ENCODE measurements at regions not wholly inside any gene's neighbourhood (a gene's known extent, or its start where the extent isn't known, plus 50 kb on each side); places are given as distances from the start of the nearest gene placed in this dataset.

DNA sequence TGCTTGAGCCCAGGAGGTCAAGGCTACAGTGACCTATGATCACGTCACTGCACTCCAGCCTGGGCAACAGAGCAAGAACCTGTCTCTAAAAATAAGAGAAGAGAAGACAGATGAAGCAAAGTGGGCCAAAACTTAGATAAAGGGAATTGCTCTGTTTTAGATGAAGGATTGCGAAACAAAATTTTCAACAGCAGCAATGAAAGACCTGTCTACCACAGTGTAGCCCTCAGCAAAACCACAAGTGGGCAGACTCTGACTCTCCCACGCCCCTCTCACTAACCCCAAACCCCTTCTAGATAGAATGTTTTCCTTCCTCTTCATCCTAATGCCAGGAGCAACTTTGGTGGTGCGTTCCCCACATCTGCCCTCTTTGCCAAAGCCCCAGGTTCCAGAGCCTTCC lies 105.6 kb upstream of the ALDH3B2 start:
- TF ChIP-seq CTCF (IDR thresholded peaks at IDR 0.05; ENCODE audit: low read depth, low read length, poor library complexity, severe bottlenecking) (no peak), EZH2phosphoT487 (IDR thresholded peaks at IDR 0.05; ENCODE audit: borderline replicate concordance, low read length) (no peak)
